Motor neuron (in vitro differentiated cells): ENCODE measurements at regions not wholly inside any gene's neighbourhood (a gene's known extent, or its start where the extent isn't known, plus 50 kb on each side); places are given as distances from the start of the nearest gene placed in this dataset.

ENCODE experiments used
- ATAC-seq, 8 experiments: fragments of 200-7000 bp; cut with Tn5 transposase; replicated peaks in 6 of 8; 2 replicates each; pipeline ENCODE4 v1.8.0; 2021; ENCODE audit warnings: mild to moderate bottlenecking in 8 of 8, moderate library complexity in 8 of 8
- H3K27ac ChIP-seq, 2 donors: fragments of 250-450 bp; sonication (Bioruptor Pico); 2 replicates each; pipeline ENCODE4 v1.9.0; 2021; ENCODE audit warnings: antibody characterized with exemption in 2 of 2, mild to moderate bottlenecking in 2 of 2, moderate library complexity in 1 of 2
- H3K4me1 ChIP-seq, 2 donors: fragments of 250-450 bp; sonication (Bioruptor Pico); replicated peaks in 1 of 2; 2 replicates each; pipeline ENCODE4 v1.6.1; 2021; ENCODE audit warnings: antibody characterized with exemption in 2 of 2, mild to moderate bottlenecking in 2 of 2, moderate library complexity in 1 of 2
- H3K4me3 ChIP-seq, 5 donors: fragments of 250-450 bp; sonication (Bioruptor Pico); 2 replicates each; pipeline ENCODE4 v1.9.0; 2021; ENCODE audit warnings: antibody characterized with exemption in 5 of 5, mild to moderate bottlenecking in 5 of 5, moderate library complexity in 4 of 5
- WGBS, 10 experiments: fragments of 450-650 bp; shearing (Covaris generic); methylation state at CpG; one replicate each; pipeline ENCODE4 v1.0.0; 2022; 5-methylcytosine and 5-hydroxymethylcytosine counted together
- in situ Hi-C, 9 experiments: fragments of 400-800 bp; cut with MboI; loops; one replicate each; pipeline ENCODE4 v1.15.0; 2021; ENCODE audit warnings: low sequenced_read_pairs in 9 of 9, low pct_unique_long_range_greater_than_20kb in 2 of 9; ENCODE audit not compliant: unreplicated experiment in 9 of 9

DNA sequence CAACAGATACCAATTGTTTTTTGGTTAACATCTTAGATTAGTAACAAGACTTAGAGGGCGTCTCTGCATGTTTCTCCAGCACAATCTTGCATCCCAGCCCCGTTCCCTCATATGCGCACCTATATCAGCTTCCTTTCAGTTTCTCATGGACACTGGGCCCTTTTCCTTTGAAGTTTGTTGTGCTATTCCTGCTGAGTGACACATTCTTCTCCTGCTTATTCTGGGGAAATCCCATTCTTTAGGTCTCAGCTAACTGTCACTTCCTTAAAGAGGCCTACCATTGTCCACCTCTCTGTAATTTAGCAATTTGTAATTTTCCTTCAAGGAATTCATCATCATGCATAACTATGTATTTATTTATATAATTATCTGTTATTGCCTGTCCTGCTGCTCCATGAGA lies 110.3 kb upstream of the STEAP1B start:
- no peaks in the 10 kb centered on the region for H3K4me1 ChIP-seq
- WGBS, 10 experiments, result 33 to 100% (median 73%) methylated on average over 1 to 3 of the region's 3 CpGs; no CpG with 5 or more reads in 1 of the 10 experiments
- in situ Hi-C loops, result no loop called here
- peak in 2 of 8 experiments; percentile 59 to 81 for ATAC-seq
- H3K27ac ChIP-seq, result no peak overlapping the region
- no peak overlapping the region for H3K4me3 ChIP-seq

DNA sequence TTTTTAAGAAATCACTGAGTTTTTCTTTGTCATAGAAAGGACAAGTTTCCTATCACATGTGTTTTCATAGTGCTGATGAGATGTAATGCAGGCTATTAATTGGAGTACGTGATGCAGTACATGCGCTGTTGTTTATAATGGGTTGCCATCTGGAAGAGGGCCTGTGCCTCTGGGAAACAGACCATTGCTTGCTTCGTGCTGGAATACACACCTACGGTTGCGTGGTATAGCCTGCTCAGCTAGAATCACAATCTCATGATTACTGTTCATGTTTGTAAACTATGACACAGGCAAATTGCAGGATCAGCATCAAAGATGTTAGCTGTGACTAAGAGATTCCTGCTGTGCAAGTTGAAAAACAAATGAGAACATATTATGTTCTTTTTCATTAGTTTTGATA lies 107.2 kb upstream of the STEAP1B start:
- 35 to 98% (median 86%) methylated on average over 2 to 5 of the region's 5 CpGs; no CpG with 5 or more reads in 1 of the 10 experiments for WGBS, 10 experiments
- Histone ChIP-seq H3K4me3 (no peak overlapping the region), H3K27ac (no peak overlapping the region), H3K4me1 (no peaks in the 10 kb centered on the region)
- in situ Hi-C loops, result no loop called here
- peak in 2 of 8 experiments; percentile 40 to 85 for ATAC-seq

DNA sequence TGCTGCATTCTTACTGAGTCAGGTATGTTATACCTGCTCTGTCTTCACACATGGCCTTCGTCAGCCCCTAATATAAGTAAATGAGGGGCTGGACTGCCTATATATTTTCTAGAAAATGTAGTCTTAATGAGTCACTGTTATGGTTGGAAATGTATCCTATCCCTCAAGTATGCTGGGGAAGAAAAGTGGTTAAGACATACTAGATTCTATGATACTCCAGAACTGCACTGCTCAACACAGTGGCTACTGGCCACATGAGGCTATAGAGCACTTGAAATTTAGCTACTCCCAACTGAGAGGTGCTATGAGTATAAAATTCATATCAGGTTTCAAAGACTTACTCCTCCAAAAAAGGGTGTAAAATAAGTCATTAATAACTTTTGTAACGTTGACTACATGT lies 104.3 kb upstream of the STEAP1B start:
- Histone ChIP-seq H3K4me1 (no peaks in the 10 kb centered on the region), H3K4me3 (no peak overlapping the region), H3K27ac (no peak overlapping the region)
- WGBS, 10 experiments, result 69 to 100% (median 86%) methylated on average over 1 of the region's 2 CpGs; no CpG with 5 or more reads in 1 of the 10 experiments
- ATAC-seq, result no peak
- in situ Hi-C loops, result no loop called here

DNA sequence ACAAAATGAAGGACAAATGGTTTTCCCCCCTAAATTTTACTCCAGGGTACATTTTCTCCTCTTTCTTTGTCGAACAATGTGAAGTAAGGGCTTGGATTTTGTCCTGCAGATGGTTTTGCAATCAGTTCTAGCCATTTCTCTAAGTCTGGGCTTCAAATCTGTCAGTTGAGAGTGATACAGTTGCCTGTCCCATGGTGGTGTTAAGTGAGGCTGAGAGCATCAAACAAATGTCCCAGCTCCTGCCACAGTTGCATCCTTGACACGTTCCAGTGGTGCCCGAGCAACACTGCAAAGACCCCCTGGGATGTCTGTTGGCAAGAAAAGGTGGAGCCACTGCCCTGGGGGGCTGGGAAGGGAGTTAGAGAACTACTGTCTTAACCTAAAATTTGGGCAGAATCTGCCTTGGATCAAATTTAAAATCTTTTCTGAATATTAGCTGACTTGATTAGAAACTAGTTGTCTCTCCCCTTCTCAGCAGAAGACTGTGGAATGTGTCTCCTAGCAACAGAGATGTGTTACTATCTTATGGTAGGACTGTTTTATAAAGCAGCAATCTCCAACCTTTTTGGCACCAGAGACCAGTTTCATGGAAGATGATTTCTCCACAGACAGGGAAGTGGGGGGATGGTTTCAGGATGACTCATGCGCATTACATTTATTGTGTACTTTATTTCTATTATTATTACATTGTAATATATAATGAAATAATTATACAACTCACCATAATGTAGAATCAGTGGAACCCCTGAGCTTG lies 102.0 kb upstream of the STEAP1B start:
- 0 to 100% (median 88%) methylated on average over 1 to 4 of the region's 4 CpGs; no CpG with 5 or more reads in 1 of the 10 experiments for WGBS, 10 experiments
- Histone ChIP-seq H3K4me1 (no peaks in the 10 kb centered on the region), H3K27ac (no peak overlapping the region), H3K4me3 (no peak overlapping the region)
- in situ Hi-C loops, result no loop called here
- peak in 3 of 8 experiments; percentile 26 to 49 (median 37) for ATAC-seq

DNA sequence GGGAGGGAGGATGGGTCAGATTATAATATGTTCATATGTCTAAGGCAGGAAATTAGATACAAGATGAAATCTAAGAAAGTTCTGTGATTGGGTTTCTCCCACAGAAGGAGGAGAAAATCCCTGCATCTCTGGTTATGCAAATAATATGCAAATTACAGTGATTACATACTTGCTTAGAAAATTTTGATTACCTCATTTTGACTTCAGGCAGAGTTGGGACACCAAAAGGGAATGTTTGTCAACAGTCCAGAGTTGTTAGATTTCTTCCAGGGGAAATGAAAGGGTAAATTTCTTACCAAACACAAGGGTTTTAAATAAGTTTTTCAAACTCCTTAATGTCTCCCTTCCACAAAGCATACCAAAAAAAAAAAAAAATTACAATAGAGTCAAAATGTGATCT lies 101.4 kb upstream of the STEAP1B start:
- in situ Hi-C loops, result no loop called here
- peak in 3 of 8 experiments; percentile 85 to 94 (median 93) for ATAC-seq
- Histone ChIP-seq H3K4me3 (no peak overlapping the region), H3K27ac (no peak overlapping the region), H3K4me1 (no peaks in the 10 kb centered on the region)

DNA sequence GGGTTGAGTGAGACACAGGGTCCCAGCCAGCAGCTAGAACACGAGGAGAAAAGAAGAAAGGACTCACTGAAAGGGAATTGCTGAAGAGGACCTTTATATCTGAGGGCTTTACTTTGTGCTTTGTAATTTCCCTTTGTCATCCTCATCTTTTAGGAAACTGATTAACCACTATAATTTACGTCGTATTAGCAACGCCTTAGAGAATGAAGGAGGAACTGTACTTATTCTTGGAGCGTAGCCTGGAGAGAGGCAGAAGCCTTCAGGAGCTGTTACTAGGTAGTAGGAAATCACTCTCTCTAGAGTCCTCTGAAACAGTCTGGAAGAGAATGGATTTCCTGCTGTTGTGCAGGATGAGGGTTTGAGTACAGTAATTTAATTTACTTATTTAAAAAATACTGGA lies 101.0 kb upstream of the STEAP1B start:
- WGBS, 10 experiments, result 18 to 96% (median 76%) methylated on average over 1 to 5 of the region's 5 CpGs; no CpG with 5 or more reads in 1 of the 10 experiments
- Histone ChIP-seq H3K4me3 (no peak overlapping the region), H3K4me1 (no peaks in the 10 kb centered on the region), H3K27ac (no peak overlapping the region)
- in situ Hi-C loops, result no loop called here
- peak in 1 of 8 experiments; percentile 49 for ATAC-seq

DNA sequence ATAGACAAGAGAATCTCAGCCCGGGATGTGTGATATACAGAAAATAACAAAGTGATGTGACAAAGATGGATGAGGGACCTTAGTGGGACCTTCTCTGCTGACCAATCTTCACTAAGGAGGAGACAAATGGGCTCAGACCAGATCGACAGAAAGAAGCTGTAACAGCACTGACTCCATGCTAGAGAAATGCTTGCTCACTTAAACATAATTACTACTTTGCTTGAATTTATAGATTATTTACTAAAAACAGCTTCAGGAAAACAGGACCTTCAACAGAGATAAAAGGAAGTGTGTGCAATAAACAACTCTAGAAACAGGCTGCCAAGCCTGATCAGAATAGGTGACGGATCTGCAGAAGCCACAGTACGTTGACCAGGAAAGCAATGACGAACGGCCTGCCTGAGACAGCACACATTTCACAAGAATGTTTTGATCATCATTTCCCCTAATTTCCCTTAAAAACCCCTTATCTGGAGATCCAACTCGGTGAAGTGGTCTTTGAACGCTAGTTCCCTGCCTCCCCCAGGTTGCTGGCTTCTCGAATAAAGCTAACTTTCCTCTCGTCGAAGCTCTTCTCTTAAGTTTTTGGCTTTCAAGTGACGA lies 98.4 kb upstream of the STEAP1B start:
- in situ Hi-C loops, result no loop called here
- no peaks in the 10 kb centered on the region for H3K4me1 ChIP-seq
- WGBS, 10 experiments, result 54 to 97% (median 83%) methylated on average over 2 to 11 of the region's 12 CpGs; no CpG with 5 or more reads in 2 of the 10 experiments
- H3K27ac ChIP-seq, result no peak overlapping the region
- no peak for ATAC-seq
- no peak overlapping the region for H3K4me3 ChIP-seq

DNA sequence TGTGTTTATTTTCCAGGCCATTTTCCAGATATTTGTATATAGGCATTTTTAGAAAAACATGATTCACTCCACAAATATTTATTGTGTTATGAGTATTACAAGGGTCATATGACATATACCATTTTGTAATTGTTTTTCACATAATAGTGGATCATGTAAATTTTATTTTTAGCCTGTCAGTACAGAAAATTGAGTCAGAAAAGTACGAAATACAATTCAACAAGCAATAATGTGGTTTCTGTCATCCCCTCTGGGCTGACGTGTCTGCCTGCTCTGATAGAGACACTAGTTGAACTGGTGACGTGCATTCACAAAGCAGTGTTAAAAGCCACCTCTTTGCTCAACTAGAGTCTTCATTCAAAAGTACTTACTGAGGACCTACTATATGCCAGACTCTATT lies 97.9 kb upstream of the STEAP1B start:
- in situ Hi-C loops, result no loop called here
- 27 to 100% (median 90%) methylated on average over 2 to 3 of the region's 3 CpGs; no CpG with 5 or more reads in 3 of the 10 experiments for WGBS, 10 experiments

DNA sequence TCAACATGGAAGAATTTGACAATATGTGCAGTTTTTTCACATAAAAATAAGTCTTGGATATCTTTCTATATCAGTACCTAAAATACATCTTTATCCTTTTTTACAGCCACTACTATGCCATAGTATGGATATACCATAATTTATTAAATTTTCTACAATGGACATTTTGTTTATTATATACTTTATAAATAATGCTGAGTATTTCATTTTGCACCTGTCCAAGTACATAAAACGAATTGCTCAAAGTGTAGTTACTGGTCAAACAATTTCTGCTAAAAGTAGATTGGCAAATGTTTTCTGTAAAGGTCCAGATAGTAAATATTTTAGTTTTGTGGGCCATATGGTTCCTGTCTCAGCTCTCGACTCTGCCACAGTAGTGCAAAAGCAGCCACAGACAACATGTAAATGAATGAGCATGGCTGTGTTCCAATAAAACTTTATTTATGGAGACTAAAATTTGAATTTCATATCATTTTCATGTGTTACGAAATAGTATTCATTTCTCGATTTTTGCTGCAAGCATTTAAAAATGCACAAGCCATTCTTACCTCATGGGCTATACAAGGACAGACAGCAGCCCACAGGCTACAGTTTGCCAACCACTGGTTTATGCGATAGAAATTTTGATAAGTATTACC lies 96.9 kb upstream of the STEAP1B start:
- peak in 1 of 8 experiments; percentile 42 for ATAC-seq
- in situ Hi-C loops, result no loop called here
- Histone ChIP-seq H3K27ac (no peak overlapping the region), H3K4me3 (no peak overlapping the region), H3K4me1 (no peaks in the 10 kb centered on the region)
- WGBS, 10 experiments, result 6 to 100% (median 82%) methylated on average over 2 to 5 of the region's 5 CpGs

More for the DNA sequence above, 97.9 kb upstream of the STEAP1B start:
- ATAC-seq, result no peak
- H3K4me3 ChIP-seq, result no peak overlapping the region
- no peak overlapping the region for H3K27ac ChIP-seq
- no peaks in the 10 kb centered on the region for H3K4me1 ChIP-seq

DNA sequence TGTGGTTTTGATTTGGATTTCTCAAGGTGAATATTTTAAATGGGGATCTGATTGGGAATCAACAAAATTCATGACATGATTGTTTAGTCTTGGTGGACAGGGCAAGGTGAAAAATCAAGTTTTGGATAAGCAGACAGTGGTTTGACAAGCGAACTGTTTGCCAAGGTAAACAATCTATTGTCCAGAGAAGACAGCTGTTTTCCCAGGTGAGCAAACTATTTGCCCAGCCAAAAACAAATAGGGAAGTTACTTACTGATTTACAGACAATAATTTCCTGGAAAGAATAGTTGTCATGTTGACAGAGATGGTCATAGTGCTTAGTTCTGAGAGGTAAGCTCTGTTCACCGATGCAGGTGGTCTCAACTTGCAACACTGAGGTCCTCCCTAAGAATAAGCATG lies 94.0 kb upstream of the STEAP1B start:
- ATAC-seq, result no peak
- in situ Hi-C loops, result no loop called here
- WGBS, 10 experiments, result 80 to 100% (median 100%) methylated on average over 1 to 2 of the region's 2 CpGs; no CpG with 5 or more reads in 2 of the 10 experiments

DNA sequence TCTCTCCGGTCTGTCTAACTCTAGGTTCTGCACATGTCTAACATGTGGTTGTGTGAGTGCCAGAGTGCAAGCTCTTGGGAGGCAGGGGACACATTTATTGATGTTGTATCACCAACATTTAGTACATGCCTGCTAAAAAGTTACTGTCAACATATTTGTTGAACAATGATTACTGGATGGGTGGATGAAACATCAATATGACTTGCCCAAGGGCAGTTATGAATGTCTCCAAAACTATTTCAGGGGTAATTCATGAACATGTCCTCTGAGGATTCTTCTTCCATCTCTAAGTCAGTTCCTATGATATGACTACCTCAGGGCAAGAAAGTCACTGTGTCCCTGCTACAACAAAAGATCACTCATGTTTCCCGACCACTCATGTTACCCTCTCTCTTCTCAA lies 91.3 kb upstream of the STEAP1B start:
- no peak overlapping the region for H3K4me3 ChIP-seq
- no peak overlapping the region for H3K27ac ChIP-seq
- H3K4me1 ChIP-seq, result peaks cover 4 to 5% of the 10 kb centered on the region in 2 donors
- 67 to 100% (median 100%) methylated on average over 1 to 2 of the region's 2 CpGs; no CpG with 5 or more reads in 4 of the 10 experiments for WGBS, 10 experiments
- in situ Hi-C loops, result no loop called here
- ATAC-seq, result no peak

More for the DNA sequence above, 94.0 kb upstream of the STEAP1B start:
- Histone ChIP-seq H3K4me3 (no peak overlapping the region), H3K27ac (no peak overlapping the region), H3K4me1 (peaks cover 4 to 5% of the 10 kb centered on the region in 2 donors)

DNA sequence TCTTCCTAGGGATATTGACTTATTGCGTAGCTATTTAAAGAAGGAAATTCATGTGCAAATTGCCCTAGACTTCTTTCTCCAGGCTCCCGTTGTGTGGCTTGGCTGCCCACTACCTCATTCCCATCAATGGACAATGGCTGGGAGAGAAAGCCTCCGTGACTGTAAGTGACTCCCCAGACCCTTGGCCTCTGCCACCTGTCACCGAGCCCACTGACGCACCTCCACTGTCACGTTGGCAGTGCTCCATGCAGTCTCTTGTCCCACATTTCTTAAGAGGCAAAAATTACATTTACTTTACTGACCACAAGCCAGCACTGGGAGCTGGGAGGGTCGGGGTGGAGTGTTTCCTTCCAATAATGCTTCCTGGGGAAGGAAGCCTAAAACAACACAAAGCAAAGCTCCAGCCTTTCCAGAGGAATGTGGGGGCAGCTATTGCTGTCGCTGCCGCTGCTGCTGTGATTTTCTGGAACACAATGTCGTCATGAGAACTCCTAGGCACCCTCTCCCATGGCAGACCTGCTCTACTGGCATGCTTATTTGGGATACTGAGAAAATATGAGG lies 89.7 kb upstream of the STEAP1B start:
- 21 to 83% (median 39%) methylated on average over 1 to 7 of the region's 10 CpGs; no CpG with 5 or more reads in 1 of the 10 experiments for WGBS, 10 experiments
- ATAC-seq, result peak in 5 of 8 experiments; percentile 39 to 72 (median 56)
- H3K27ac ChIP-seq, result no peak overlapping the region
- in situ Hi-C loops, result no loop called here
- peaks cover 4 to 5% of the 10 kb centered on the region in 2 donors for H3K4me1 ChIP-seq
- H3K4me3 ChIP-seq, result no peak overlapping the region

DNA sequence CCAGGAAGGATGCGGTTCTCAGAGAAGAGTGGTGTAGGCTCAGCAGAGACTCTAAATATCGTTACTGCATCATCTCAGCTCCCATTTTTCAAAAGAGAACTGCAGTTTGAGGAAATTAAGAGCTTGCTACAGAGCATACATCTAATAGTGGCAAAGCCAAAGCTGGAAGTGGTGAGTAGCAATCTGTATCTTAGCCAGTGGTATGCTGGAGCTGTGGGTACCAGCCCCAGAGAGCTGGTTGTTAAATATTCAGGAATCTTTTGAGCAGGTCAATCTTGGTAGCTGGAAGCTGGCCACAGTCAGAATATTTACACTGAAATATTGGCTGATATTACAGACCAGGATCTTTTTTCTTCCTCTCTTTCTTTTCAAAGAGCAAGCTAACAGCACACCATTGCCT lies 88.4 kb upstream of the STEAP1B start:
- Histone ChIP-seq H3K4me3 (no peak overlapping the region), H3K27ac (no peak overlapping the region), H3K4me1 (peaks cover 4 to 5% of the 10 kb centered on the region in 2 donors)
- in situ Hi-C loops, result no loop called here
- ATAC-seq, result no peak
- WGBS, 10 experiments, result 95 to 100% (median 100%) methylated on average over 1 to 2 of the region's 2 CpGs; no CpG with 5 or more reads in 5 of the 10 experiments
